Spleen (tissue), 7 donors: ENCODE measurements at regions not wholly inside any gene's neighbourhood (a gene's known extent, or its start where the extent isn't known, plus 50 kb on each side); places are given as distances from the start of the nearest gene placed in this dataset.

Source experiments
- POLR2A ChIP-seq, 3 donors: fragments of 450-650 bp; IDR thresholded peaks; one replicate each; pipeline ENCODE4 v1.5.1; 2017; ENCODE audit warnings: antibody characterized with exemption in 3 of 3, mild to moderate bottlenecking in 1 of 3
- TF ChIP-seq, protein P1 (sequence below), 11 experiments: fragments of 200-600 bp in 7 of 11; fragments of 450-650 bp in 4 of 11; sonication (generic) in 4 of 11; IDR thresholded peaks in 8 of 11; conservative IDR thresholded peaks in 3 of 11; 1 replicate in 7 of 11; 2 replicates in 4 of 11; pipeline versions ENCODE4 v1.4.0 to v1.8.0; 2016 to 2021; ENCODE audit warnings: antibody characterized with exemption in 11 of 11, inconsistent platforms in 4 of 11, mild to moderate bottlenecking in 1 of 11
- donor health status: DM: no; HTN: no; CAD: no; lungs with moderate emphysema.
- donor health status: DM: no; HTN: no; CAD: no.
- donor health status: DM: no; HTN: no; CAD: no.

DNA sequence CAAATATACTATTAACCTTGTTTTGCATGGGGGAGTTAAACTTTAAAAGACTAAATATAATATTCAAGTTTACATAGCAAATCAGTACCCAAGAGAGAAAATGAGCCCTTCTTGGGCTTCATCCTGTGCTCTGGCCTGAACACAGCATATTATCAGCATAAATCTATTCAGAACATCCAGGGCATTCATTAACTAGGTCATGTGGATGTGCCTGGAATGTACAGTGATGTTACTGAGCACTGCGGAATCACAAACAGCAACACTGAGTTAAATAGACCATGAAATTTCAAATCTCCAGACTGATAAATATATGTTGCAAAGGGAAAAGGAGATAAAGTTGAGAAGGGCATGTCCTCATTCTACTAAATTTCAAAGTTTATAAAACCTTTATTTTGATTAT, 426.4 kb downstream of the AASDHPPT start:
- TF ChIP-seq, protein P1, sequence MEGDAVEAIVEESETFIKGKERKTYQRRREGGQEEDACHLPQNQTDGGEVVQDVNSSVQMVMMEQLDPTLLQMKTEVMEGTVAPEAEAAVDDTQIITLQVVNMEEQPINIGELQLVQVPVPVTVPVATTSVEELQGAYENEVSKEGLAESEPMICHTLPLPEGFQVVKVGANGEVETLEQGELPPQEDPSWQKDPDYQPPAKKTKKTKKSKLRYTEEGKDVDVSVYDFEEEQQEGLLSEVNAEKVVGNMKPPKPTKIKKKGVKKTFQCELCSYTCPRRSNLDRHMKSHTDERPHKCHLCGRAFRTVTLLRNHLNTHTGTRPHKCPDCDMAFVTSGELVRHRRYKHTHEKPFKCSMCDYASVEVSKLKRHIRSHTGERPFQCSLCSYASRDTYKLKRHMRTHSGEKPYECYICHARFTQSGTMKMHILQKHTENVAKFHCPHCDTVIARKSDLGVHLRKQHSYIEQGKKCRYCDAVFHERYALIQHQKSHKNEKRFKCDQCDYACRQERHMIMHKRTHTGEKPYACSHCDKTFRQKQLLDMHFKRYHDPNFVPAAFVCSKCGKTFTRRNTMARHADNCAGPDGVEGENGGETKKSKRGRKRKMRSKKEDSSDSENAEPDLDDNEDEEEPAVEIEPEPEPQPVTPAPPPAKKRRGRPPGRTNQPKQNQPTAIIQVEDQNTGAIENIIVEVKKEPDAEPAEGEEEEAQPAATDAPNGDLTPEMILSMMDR (IDR thresholded peaks at IDR 0.05 in 8 of 11, conservative IDR thresholded peaks at IDR 0.05 in 3 of 11), result no peak
- no peak for TF ChIP-seq POLR2A (IDR thresholded peaks at IDR 0.05)
